HUES48 (cell line): ENCODE measurements at regions not wholly inside any gene's neighbourhood (a gene's known extent, or its start where the extent isn't known, plus 50 kb on each side); places are given as distances from the start of the nearest gene placed in this dataset.

ENCODE experiments used
- H3K27ac ChIP-seq: one replicate; pipeline ENCODE4 v1.7.0; 2013; ENCODE audit warnings: low read depth, low read length, inconsistent platforms
- H3K27me3 ChIP-seq: 2 replicates; pipeline ENCODE4 v1.6.1; 2013; ENCODE audit warnings: mild to moderate bottlenecking, low read length; ENCODE audit not compliant: control insufficient read depth, insufficient read depth
- H3K36me3 ChIP-seq: 2 replicates; pipeline ENCODE4 v1.6.1; 2013; ENCODE audit warnings: low read length; ENCODE audit not compliant: control insufficient read depth, insufficient read depth
- H3K4me1 ChIP-seq: 2 replicates; pipeline ENCODE4 v1.6.1; 2013; ENCODE audit warnings: mild to moderate bottlenecking, low read length; ENCODE audit not compliant: control insufficient read depth, insufficient read depth
- H3K4me3 ChIP-seq: 2 replicates; pipeline ENCODE4 v1.5.1; 2013; ENCODE audit warnings: mild to moderate bottlenecking, low read depth, low read length
- H3K9ac ChIP-seq: 2 replicates; pipeline ENCODE4 v1.6.1; 2013; ENCODE audit warnings: mild to moderate bottlenecking, low read depth, low read length, moderate library complexity
- H3K9me3 ChIP-seq: 2 replicates; pipeline ENCODE4 v1.6.1; 2013; ENCODE audit warnings: low read length; ENCODE audit not compliant: control insufficient read depth, insufficient read depth

- Histone ChIP-seq H3K36me3 (no peaks in the 10 kb centered on the region), H3K4me1 (no peaks in the 10 kb centered on the region), H3K9me3 (peaks cover 4% of the 10 kb centered on the region; the same call in 1 of the 2 replicates), H3K27me3 (no peaks in the 10 kb centered on the region), H3K4me3 (no peak overlapping the region), H3K27ac (no peak overlapping the region), H3K9ac (no peak overlapping the region)
Observed at GRCh38 chr6:3640868-3641267, 110.6 kb downstream of the PXDC1 start.

GRCh38 chr6:3638662-3639061, 112.9 kb downstream of the PXDC1 start:
- H3K27me3 ChIP-seq: no peaks in the 10 kb centered on the region
- H3K36me3 ChIP-seq: no peaks in the 10 kb centered on the region
- no peak overlapping the region for H3K4me3 ChIP-seq
- H3K4me1 ChIP-seq: no peaks in the 10 kb centered on the region
- peaks cover 4% of the 10 kb centered on the region; the same call in 1 of the 2 replicates for H3K9me3 ChIP-seq
- no peak overlapping the region for H3K9ac ChIP-seq
- H3K27ac ChIP-seq: no peak overlapping the region

GRCh38 chr6:3636060-3636459, 115.5 kb downstream of the PXDC1 start:
- Histone ChIP-seq H3K27ac (no peak overlapping the region), H3K4me1 (no peaks in the 10 kb centered on the region), H3K9me3 (peaks cover 4% of the 10 kb centered on the region; the same call in 1 of the 2 replicates), H3K9ac (no peak overlapping the region), H3K27me3 (no peaks in the 10 kb centered on the region), H3K4me3 (no peak overlapping the region), H3K36me3 (no peaks in the 10 kb centered on the region)

- H3K9me3 ChIP-seq: peaks cover 4% of the 10 kb centered on the region; the same call in 1 of the 2 replicates
- H3K36me3 ChIP-seq: no peaks in the 10 kb centered on the region
- no peak overlapping the region for H3K27ac ChIP-seq
Observed at GRCh38 chr6:3635482-3635881, 116.0 kb downstream of the PXDC1 start.

GRCh38 chr6:3634280-3634816, 117.2 kb downstream of the PXDC1 start:
- Histone ChIP-seq H3K4me3 (no peak overlapping the region), H3K36me3 (no peaks in the 10 kb centered on the region), H3K27me3 (no peaks in the 10 kb centered on the region), H3K9ac (no peak overlapping the region), H3K9me3 (peaks cover 4% of the 10 kb centered on the region; the same call in 1 of the 2 replicates), H3K4me1 (no peaks in the 10 kb centered on the region), H3K27ac (no peak overlapping the region)

More at GRCh38 chr6:3635482-3635881, 116.0 kb downstream of the PXDC1 start:
- H3K4me3 ChIP-seq: no peak overlapping the region
- no peak overlapping the region for H3K9ac ChIP-seq
- no peaks in the 10 kb centered on the region for H3K27me3 ChIP-seq
- no peaks in the 10 kb centered on the region for H3K4me1 ChIP-seq

GRCh38 chr6:3633711-3634110, 117.8 kb downstream of the PXDC1 start:
- Histone ChIP-seq H3K9me3 (peaks cover 3% of the 10 kb centered on the region; the same call in 1 of the 2 replicates), H3K9ac (no peak overlapping the region)

GRCh38 chr6:3631877-3632276, 119.6 kb downstream of the PXDC1 start:
- Histone ChIP-seq H3K27me3 (no peaks in the 10 kb centered on the region; the same call in 1 of the 2 replicates), H3K27ac (no peak overlapping the region), H3K9me3 (no peaks in the 10 kb centered on the region), H3K36me3 (no peaks in the 10 kb centered on the region), H3K9ac (no peak overlapping the region), H3K4me1 (no peaks in the 10 kb centered on the region), H3K4me3 (no peak overlapping the region)

More at GRCh38 chr6:3633711-3634110, 117.8 kb downstream of the PXDC1 start:
- no peaks in the 10 kb centered on the region for H3K4me1 ChIP-seq
- no peak overlapping the region for H3K4me3 ChIP-seq
- H3K36me3 ChIP-seq: no peaks in the 10 kb centered on the region
- no peak overlapping the region for H3K27ac ChIP-seq
- no peaks in the 10 kb centered on the region for H3K27me3 ChIP-seq

- Histone ChIP-seq H3K9ac (no peak overlapping the region), H3K4me1 (peaks cover 5% of the 10 kb centered on the region), H3K27me3 (no peaks in the 10 kb centered on the region; the same call in 1 of the 2 replicates), H3K36me3 (no peaks in the 10 kb centered on the region), H3K27ac (no peak overlapping the region), H3K9me3 (no peaks in the 10 kb centered on the region), H3K4me3 (no peak overlapping the region)
Observed at GRCh38 chr6:3631186-3631585, 120.3 kb downstream of the PXDC1 start.

GRCh38 chr6:3630258-3630835, 121.2 kb downstream of the PXDC1 start:
- no peak overlapping the region for H3K4me3 ChIP-seq
- no peaks in the 10 kb centered on the region for H3K9me3 ChIP-seq
- H3K36me3 ChIP-seq: no peaks in the 10 kb centered on the region
- H3K4me1 ChIP-seq: peaks cover 12% of the 10 kb centered on the region
- H3K27me3 ChIP-seq: no peaks in the 10 kb centered on the region; the same call in 1 of the 2 replicates
- no peak overlapping the region for H3K9ac ChIP-seq
- no peak overlapping the region for H3K27ac ChIP-seq

GRCh38 chr6:3627956-3628835, 123.3 kb downstream of the PXDC1 start:
- Histone ChIP-seq H3K36me3 (no peaks in the 10 kb centered on the region), H3K27ac (no peak overlapping the region), H3K9me3 (no peaks in the 10 kb centered on the region), H3K4me1 (peaks cover 27% of the 10 kb centered on the region), H3K27me3 (peaks cover 7% of the 10 kb centered on the region; the same call in 1 of the 2 replicates), H3K9ac (no peak overlapping the region), H3K4me3 (no peak overlapping the region)

- no peaks in the 10 kb centered on the region for H3K36me3 ChIP-seq
- H3K9me3 ChIP-seq: no peaks in the 10 kb centered on the region
- H3K27ac ChIP-seq: no peak overlapping the region
- H3K9ac ChIP-seq: no peak overlapping the region
- peaks cover 12% of the 10 kb centered on the region; the same call in 1 of the 2 replicates for H3K27me3 ChIP-seq
- H3K4me1 ChIP-seq: peaks cover 27% of the 10 kb centered on the region
- H3K4me3 ChIP-seq: no peak overlapping the region
Observed at GRCh38 chr6:3627501-3627900, 124.0 kb downstream of the PXDC1 start.
